ENCODE measurements at regions not wholly inside any gene's neighbourhood (a gene's known extent, or its start where the extent isn't known, plus 50 kb on each side); places are given as distances from the start of the nearest gene placed in this dataset.

GRCh38 chr9:87073692-87074091, 126.4 kb upstream of the GAS1 start:
- no peaks in the 10 kb centered on the region for H3K23me2 ChIP-seq (ENCODE audit: low read depth, low read length)

More at GRCh38 chr9:87073692-87074091, 126.4 kb upstream of the GAS1 start:
- H3K27ac ChIP-seq (ENCODE audit: low read depth, low read length) = no peak overlapping the region
- H3K4ac ChIP-seq (replicated peaks; ENCODE audit: insufficient read length, low read depth, low read length) = no peak overlapping the region
- no peak overlapping the region for H3K14ac ChIP-seq (ENCODE audit: insufficient read length)
- H2AFZ ChIP-seq (ENCODE audit: low read length) = no peak overlapping the region
- H3K79me2 ChIP-seq (ENCODE audit: control insufficient read depth in 1 of 2, insufficient read depth in 2 of 2, low read length in 2 of 2) = no peaks in the 10 kb centered on the region
- H4K8ac ChIP-seq (ENCODE audit: extremely low read depth, insufficient read depth, low read length) = no peak overlapping the region
- no peak overlapping the region for H2BK15ac ChIP-seq (ENCODE audit: low read length)
- POLR2A ChIA-PET (ENCODE audit: partially characterized antibody) = no interaction called here
- no peak overlapping the region for H3K56ac ChIP-seq (replicated peaks; ENCODE audit: insufficient read length, low read depth, low read length)
- H3K18ac ChIP-seq (ENCODE audit: extremely low read depth, low read length) = no peak overlapping the region
- TF ChIP-seq TBP (IDR thresholded peaks at IDR 0.05; ENCODE audit: low read depth, low read length) (no peak), ZNF274 (IDR thresholded peaks at IDR 0.05; ENCODE audit: borderline replicate concordance, extremely low read depth, low read length) (no peak), GTF2F1 (IDR thresholded peaks at IDR 0.05; ENCODE audit: borderline replicate concordance, low read depth, low read length) (no peak), CHD1 (IDR thresholded peaks at IDR 0.05; ENCODE audit: low read depth, low read length) (no peak), RFX5 (IDR thresholded peaks at IDR 0.05; ENCODE audit: borderline replicate concordance, low read depth, low read length) (no peak), JUN (IDR thresholded peaks at IDR 0.05; ENCODE audit: low read depth, low read length) (no peak), TAF7 (optimal IDR thresholded peaks at IDR 0.05; ENCODE audit: borderline replicate concordance, low read depth, low read length) (no peak), SAP30 (IDR thresholded peaks at IDR 0.05; ENCODE audit: insufficient read depth, insufficient replicate concordance, low read length) (no peak), SP4 (IDR thresholded peaks at IDR 0.05; ENCODE audit: low read length) (no peak), RXRA (IDR thresholded peaks at IDR 0.05; ENCODE audit: insufficient read depth, low read depth, low read length) (no peak), JUND (IDR thresholded peaks at IDR 0.05; ENCODE audit: low read length) (no peak), TAF1 (IDR thresholded peaks at IDR 0.05; ENCODE audit: low read depth, low read length) (no peak), POU5F1 (IDR thresholded peaks at IDR 0.05; ENCODE audit: low read depth, low read length) (no peak)
- TF ChIP-seq, protein P1, sequence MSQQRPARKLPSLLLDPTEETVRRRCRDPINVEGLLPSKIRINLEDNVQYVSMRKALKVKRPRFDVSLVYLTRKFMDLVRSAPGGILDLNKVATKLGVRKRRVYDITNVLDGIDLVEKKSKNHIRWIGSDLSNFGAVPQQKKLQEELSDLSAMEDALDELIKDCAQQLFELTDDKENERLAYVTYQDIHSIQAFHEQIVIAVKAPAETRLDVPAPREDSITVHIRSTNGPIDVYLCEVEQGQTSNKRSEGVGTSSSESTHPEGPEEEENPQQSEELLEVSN (IDR thresholded peaks at IDR 0.05) = no peak
- H3K4me3 ChIP-seq (ENCODE audit: extremely low read depth in 1 of 4, insufficient read depth in 2 of 4, low read depth in 3 of 4, low read length in 4 of 4) = no peak overlapping the region
- H3K23ac ChIP-seq (ENCODE audit: insufficient read length) = no peak overlapping the region
- no peak overlapping the region for H2BK12ac ChIP-seq (ENCODE audit: low read depth, low read length)
- no peak overlapping the region for H3K9ac ChIP-seq (replicated peaks in 1 of 4; ENCODE audit: extremely low read depth in 1 of 4, low read depth in 3 of 4, low read length in 3 of 4)
- no peak overlapping the region for H2AK5ac ChIP-seq (ENCODE audit: low read depth, low read length)
- no peaks in the 10 kb centered on the region for H3K79me1 ChIP-seq (ENCODE audit: low read depth, low read length)
- H3K4me1 ChIP-seq (replicated peaks in 1 of 4; ENCODE audit: control insufficient read depth in 3 of 4, insufficient read depth in 4 of 4, low read length in 3 of 4) = no peaks in the 10 kb centered on the region
- DNase-seq (ENCODE audit: low read depth in 1 of 2, low spot score in 2 of 2) (no peak), FAIRE-seq (no peak)
- peaks cover 0 to 2% (median 0%) of the 10 kb centered on the region in 4 experiments; a peak in 1 of 7 replicates for H3K27me3 ChIP-seq (replicated peaks in 1 of 4; ENCODE audit: control insufficient read depth in 3 of 4, extremely low read depth in 1 of 4, insufficient read depth in 3 of 4, low read length in 3 of 4)
- H4K5ac ChIP-seq (ENCODE audit: insufficient read length, low read depth, low read length) = no peak overlapping the region
- no peak overlapping the region for H3K4me2 ChIP-seq (ENCODE audit: insufficient read depth in 1 of 2, low read depth in 2 of 2, low read length in 2 of 2)
- H2BK120ac ChIP-seq (replicated peaks; ENCODE audit: low read depth, low read length) = no peak overlapping the region
- 92% methylated on average over 6 of the region's 6 CpGs; no CpG with 5 or more reads in 1 of the 2 experiments for WGBS, 2 experiments (ENCODE audit: extremely low coverage in 1 of 2, insufficient coverage in 1 of 2, insufficient read length in 1 of 2, insufficient replicate concordance in 2 of 2, low coverage in 1 of 2, low lambda C conversion rate in 2 of 2, missing lambda C conversion rate in 1 of 2)
- CTCF ChIA-PET (ENCODE audit: partially characterized antibody) = no interaction called here
- no peaks in the 10 kb centered on the region for H3K9me3 ChIP-seq (ENCODE audit: insufficient read depth in 2 of 2, low read depth in 1 of 2, low read length in 1 of 2)
- peaks cover 0 to 2% of the 10 kb centered on the region in 2 experiments for H4K20me1 ChIP-seq (replicated peaks in 1 of 2; ENCODE audit: control insufficient read depth in 1 of 2, insufficient read depth in 2 of 2, low read length in 2 of 2)
- no peak overlapping the region for H2BK5ac ChIP-seq (ENCODE audit: low read depth, low read length)
- no peak overlapping the region for H4K91ac ChIP-seq (replicated peaks; ENCODE audit: insufficient read length, low read length)
- H3K36me3 ChIP-seq (ENCODE audit: control insufficient read depth in 2 of 4, insufficient read depth in 4 of 4, low read length in 3 of 4) = no peaks in the 10 kb centered on the region
- H2BK20ac ChIP-seq (ENCODE audit: low read length) = no peak overlapping the region
